NCI-H526 (cell line): ENCODE measurements at regions not wholly inside any gene's neighbourhood (a gene's known extent, or its start where the extent isn't known, plus 50 kb on each side); places are given as distances from the start of the nearest gene placed in this dataset.
"Not testable (repeated sequence)": the region's sequence is repeated elsewhere in the genome, so short reads cannot be mapped to it uniquely, and the experiment has no call there.

Experiments used
- DNase-seq, 2 experiments: peaks; one replicate each; lab custom pipeline; 2025; lab: John Stamatoyannopoulos, UW

DNA sequence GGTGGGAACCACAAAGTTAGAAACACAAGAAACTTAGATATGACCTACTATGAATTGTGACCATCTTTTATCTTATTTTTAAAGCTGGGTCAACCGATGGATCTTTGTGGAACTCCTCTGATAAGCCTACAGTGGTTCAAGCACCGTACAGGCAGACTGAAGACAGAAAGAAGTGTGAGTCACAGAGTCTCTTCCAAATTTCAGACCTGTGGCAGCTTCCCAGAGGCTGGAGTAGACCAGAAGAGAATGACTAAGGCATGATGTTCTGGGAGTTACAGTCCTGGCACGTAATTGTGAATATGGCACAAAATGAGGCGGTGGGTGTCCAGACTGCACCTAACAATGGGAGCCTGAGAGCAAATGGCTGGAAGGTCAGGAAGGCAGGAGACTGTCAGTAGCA lies 70.0 kb downstream of the LMO4 start:
- no peak for DNase-seq

DNA sequence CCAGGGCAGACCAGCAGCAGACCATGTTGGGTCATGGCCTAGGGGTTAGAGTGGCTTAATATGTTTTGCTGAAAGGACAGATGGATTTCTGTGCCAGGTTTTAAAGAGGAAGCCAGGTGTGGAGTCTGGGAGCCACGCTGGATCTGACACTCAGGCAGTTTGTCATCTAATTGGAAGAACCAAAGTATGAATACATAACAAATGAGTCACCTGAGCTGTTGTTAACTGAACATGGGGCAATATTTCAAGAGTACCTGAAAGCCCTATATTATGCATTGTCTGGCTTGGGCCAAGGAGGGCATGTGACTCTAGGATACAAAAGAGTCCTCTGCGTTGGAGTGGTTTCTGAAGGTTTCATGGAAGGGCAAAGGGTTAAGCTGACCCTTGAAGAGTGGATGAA lies 70.6 kb downstream of the LMO4 start:
- no peak for DNase-seq

DNA sequence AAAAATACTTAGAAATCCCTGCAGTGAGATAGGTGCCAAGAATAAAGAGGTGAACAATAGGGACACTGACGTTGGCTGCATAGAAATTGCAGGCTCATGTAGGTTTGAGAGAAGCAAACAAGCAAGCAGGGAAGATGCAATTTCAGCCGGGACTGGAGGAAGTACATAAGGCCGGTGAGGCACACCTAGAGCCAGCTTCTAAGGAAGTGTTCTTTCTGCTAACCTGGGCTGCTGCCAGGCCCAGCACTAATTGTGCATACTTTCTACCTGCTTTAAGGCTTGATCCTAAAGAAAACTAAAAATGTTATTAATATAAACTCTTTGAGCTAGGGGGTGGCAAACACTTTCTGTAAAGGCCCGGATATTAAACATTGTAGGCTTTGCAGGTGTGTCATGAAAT lies 71.0 kb downstream of the LMO4 start:
- DNase-seq = no peak

DNA sequence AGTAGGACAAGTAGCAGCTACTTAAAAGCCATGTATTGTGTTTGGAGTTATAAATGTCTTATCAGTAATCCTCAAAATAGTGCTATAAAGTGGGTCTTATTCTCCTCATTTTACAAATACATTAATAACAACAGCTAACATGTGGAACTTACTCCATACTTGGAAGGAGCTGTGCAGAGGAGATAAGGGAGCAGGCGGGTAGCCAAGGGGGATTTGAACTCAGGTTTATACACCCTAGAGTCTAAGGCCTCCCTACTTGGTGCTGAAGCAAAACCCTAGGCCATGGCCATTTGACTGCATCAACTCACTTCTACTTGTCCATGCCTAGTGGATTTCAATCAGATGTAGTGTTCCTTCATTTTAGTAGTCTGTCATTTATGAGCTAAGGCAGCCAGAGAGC lies 72.1 kb downstream of the LMO4 start:
- DNase-seq = no peak

DNA sequence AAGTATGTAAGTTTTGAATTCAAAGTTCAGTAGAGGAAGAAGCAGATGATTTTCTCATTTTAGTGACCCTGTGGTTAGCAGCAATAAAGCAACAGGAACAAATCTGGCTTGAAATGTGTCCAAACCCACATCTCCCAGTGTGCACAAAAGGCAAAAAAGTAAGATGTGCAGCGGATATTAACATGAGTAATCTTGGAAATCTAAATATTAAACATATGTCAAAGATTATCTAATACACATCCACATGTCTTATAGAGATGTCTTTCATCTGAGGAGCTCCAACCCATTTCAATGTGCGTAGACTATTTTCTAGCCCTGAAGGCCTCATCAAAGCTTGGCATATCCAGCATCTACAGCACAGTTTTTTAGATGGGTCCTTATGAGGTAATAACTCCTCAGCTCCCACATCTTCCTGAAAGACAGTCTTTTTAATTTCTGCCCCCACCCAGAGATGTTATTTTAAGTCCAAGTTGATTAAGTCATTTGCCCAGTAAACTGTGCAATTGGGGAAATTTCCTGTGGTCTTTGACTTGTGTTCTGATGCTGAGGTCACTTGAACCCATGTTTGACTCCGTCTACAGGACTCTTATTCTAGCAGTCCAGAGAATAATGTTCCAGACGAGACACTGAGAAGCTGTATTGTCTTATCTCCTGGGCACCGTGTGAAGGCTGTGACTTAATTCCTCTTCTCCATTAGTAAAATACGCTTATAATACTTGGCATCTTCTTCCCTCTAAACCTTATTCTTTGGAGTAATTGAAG lies 73.7 kb downstream of the LMO4 start:
- DNase-seq = no peak

DNA sequence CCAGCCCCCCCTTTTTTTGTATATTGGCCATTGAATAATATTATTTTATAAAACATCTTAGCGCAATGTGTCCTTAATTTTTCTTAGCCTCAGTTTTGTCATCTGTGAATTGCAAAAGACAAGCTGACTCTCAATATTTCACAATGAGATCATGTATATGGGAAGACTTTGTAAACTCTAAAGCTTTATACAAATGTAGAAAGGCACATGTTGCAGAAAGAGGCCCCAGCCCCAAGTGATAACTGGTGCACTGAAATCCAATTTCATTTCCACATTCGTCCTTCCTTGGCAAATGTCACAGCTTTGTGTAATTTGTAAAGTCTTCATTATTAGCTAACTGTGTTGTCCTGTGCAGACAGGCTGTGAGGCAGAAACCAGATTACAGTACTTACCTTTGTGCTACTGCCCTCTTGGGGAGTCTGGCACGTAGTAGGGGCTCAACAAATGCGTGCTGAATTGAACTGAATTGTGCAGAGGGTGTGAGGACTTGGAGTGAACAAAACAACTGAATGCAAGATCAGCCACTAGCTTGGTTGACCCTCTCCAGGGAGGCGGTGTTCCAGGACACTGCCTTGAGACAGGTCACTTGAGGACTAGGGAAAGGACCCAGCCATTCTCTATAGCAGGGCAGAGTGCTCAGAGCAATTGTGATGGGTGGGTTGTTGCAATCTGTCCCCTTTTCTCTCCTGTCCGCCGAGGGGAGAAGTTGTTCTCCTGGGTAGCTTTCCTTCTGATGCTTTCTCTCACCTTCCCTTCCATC lies 74.6 kb downstream of the LMO4 start:
- DNase-seq = no peak

DNA sequence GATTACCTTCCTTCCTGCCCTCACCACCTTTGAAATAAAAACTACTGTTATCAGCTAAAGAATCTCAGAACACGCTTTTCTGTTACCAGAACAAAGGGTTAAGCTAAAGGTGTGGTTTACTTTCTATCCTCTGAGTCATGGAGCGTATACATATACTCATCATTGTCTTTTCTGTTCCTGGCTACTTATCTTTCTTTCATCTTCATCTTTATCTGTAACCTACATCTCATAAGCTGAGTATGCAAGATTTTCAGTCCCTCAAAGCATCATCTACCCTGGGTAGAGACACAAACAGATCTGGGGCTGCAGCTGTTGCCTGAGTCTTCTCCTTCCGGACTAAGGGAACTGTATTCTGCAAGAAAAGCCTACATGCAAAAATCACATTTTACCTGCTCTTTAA lies 75.6 kb downstream of the LMO4 start:
- no peak for DNase-seq

DNA sequence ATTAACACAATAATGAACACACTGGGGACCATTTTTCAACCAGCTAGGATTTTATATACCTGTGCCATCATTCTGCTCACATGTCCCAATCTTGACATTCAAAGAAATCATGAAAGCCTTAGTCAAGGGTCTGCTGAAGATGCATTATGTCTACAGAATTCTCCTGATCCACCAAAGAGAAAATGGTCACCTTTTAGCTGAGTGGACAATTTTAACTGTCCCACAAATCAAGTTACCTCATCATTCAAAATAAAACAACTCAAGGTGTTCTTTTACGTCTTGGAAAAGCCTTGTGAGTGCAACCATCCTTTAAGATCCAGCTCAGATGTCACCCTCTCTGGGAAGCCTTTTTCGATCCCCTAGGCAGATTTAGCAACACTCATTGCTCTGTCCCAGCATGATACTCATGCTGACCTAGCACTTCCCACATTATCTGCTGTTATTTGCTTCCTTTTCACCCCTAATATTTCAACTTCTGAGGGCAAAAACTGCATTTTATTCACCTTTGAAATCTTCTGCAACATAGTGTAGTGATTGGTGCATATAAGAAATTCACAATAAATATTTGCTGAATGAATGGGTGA lies 80.1 kb downstream of the LMO4 start:
- DNase-seq = no peak

DNA sequence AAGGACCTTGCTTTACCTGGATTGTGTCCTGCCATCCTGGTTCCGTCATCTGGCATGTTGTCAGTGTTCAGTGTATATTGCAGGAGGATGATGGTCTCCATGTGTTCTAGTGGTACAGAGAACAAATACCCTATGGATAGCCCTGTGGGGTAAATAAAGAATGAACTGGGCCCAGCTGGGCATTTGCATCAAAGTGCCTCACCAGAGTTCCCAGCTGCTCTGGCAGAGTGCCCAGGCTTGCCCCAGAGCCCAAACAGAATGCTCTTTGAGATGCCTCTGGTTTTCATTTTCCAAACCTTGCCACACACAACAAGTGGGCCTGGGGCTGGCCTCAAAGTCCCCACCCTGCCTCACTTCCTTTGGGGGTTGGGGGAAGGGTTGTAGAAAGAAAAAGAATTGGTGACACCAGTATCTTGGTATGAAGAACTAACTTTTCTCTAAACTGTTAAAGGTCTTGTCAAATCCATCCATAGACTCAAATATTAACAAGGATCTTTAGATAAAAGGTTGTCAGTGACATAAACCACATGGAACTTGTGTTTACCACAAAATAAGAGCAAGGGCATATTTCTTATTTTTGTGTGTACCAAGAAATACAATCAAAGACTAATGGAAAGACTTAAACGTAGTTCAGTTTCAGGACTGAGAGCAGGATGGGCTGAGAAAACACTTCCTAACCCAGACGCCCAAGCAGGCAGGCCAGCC lies 82.2 kb downstream of the LMO4 start:
- peak; percentile 71 to 86 for DNase-seq

DNA sequence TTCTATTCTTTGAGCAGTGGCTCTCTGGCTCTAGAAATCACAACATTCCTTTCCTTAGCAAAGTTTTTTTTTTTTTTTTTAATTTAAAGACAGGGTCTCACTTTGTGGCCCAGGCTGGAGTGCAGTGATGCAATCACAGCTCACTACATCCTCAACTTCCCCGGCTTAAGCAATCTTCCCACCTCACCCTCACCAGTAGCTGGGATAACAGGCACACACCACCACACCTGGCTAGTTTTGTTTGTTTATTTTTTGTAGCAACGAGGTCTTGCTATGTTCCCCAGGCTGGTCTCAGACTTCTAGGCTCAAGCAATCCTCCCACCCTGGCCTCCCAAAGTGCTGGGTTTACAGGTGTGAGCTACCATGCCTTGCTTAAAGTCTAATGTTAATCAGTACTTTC lies 85.2 kb downstream of the LMO4 start:
- not testable (repeated sequence) for DNase-seq

DNA sequence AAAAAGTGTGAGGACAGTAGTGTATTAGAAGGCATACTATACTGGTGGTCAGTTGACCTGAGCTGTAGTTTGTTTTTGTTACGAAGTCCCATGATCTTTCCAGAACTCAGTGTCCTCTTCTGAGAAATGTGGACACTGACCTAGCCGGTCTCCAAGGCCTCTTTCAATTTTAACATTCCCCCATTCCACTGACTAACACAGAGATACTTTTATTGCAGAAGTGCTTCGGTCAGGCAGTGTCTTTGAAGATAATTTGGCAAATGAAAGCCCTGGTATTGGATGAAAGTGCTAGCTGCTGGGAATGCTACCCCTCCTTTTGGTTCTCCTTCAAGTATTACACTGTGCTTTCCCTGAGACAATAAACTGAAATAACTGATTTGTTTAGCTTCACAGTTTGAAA lies 89.4 kb downstream of the LMO4 start:
- DNase-seq = no peak

DNA sequence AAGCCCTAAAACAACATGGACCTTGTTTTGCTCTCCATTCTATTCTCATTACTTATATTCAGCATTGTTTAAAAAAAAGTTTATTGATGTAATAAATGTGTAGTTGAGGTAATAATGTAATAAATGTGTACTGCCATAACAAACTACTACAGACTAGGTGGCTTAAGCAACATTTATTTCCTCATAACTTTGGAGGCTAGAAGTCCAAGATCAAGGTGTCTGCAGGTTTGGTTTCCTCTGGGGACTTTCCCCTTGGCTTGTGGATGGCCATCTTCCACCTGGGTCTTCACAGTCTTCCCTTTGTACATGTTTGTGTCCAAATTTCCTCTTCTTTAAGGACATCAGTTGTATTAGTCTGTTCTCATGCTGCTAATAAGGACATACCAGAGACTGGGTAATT lies 93.1 kb downstream of the LMO4 start:
- no peak for DNase-seq

DNA sequence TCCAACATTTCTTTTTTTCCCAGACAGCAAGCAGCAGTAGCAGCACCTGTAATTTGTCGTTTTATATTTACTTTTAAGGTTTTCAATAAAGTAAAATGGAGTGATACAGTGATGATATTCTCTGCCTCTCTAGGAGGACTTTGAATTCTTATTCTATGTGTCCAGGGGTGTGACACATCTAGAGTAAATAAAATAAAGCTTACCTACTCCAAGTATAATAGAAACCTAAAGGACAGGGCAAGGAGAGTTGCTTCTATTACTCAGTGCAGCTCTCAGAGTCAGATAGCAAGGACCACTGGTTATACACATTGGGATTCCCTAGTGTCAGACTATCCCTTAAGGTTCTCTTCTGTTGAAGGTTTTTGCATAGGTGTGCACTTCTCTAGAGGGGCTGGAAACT lies 95.9 kb downstream of the LMO4 start:
- no peak for DNase-seq

DNA sequence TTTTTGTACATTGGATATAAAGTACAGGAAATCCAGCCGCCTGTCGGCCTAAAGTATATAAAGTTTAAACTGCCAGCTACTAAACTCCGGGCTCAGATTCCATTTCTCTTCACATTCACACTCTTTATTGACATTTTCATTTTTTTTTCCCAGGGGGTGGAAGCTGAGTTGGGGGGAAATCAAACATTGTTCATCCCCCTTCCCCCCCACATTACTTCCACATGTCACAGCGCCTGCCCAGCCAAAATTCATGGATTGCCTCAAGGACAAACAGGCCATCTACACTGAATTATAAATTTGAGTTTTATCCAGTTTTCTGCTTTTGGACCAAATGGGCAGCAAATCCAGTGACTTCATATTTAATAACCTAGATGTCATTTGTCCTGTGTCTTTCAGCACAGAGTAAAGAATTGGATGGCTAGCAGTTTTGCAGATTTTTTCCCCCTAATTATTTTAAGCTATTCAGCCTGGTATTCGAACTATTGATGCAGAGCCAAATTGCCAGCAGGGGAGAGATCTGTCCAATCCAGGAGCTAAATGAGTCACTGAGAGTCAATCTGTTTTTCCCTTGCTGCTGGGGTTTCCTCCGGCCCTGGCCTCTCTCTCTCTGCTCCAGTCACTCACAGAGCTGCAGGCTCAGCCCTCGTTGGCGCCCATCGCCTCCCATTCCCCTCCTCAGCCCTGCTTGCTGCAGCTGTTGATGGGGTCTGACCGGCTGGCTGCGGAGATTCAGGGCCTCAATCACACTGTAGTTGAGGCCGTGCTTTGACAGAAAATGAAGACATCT lies 98.0 kb downstream of the LMO4 start:
- DNase-seq = no peak

DNA sequence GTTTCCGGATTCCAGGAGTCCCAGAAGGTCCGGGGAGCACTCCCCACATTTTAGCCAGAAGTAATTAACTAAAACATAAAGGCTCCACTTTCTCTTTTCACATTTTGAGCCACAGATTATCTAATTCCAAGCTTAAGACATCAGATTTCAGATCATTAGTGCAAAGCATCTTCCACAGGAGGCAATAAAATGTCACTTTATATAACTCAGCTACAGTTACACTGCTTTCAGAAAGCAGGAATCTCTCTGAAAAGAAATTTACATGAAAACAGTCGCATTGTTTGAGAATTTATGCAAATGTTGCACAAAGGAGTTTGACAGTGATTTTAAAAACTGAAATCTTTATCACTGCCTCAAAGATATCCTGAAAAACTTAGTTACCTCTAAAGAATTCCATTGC lies 99.7 kb downstream of the LMO4 start:
- DNase-seq = peak in 1 of 2 experiments; percentile 4

DNA sequence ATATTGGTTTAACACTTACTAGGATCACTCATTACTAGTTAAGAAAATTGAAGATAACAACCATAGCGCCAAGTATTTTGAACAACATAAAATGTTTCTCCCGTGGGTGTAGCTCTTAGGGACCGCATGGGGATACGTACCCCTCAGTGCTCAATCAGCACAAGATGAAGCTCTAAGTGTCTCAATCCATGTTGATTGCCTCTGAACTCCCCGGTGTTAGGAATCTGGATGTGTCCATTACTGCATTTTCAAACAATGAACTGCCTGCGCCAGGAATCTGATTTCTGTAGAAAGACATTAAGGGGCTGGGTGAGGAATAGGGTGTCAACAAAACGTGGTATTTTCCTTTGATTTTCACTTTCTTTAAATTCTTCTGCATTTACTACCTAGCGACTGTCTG lies 100.2 kb downstream of the LMO4 start:
- DNase-seq = no peak

DNA sequence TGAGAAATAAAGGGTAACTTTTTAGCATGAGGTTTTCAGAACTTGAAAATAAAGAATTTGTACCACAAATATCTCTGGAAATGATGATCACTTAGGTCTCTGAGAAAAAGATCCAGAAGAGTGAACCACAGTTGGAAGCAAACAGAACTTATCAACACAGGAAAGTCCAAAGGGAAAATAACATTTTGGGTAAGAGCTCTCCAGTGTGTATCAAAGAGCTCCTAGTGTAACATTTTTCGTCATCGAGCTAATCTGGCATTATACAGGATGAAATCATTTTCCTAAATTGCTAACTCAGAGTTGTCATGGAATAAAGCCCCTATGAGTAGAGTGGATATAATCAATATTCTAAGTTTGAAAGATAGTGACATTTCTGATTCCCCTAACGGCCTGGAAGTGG lies 104.0 kb downstream of the LMO4 start:
- no peak for DNase-seq

DNA sequence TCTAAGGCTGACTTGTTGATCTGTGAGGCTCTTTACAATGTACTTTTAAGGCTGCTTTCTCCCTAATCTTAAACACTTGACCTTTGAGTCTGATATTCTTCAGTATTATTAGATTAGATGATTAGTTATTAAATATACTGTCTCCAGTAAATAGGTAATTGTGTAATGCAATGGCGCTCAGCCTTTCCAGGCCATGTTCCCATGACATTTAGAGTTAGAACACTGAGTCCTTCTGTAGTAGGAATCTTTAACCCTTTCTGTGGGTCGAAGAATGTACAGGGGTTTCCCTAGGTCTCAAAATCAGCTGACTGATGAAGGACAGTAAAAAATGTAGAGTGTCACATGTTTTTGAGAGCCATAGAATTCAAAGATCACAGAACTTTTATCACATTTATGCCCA lies 104.4 kb downstream of the LMO4 start:
- not testable (repeated sequence) for DNase-seq

DNA sequence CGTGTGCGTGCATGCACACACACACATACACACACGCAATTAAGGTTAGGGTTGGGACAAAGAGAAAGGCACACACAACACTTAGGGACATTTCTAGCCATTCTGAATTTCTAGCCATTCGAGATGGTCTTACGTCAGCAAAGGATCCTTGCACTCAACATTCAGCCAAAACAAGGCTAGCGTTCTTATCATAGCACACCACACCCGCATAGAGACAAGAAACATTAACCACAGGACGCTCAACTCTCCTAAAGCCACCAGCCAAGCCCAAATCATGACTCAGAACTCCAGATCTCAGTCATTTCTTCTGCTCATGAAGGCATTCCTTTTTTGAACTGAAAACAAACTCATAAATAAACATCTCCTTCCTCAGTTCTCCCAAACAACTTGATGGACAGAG lies 106.8 kb downstream of the LMO4 start:
- DNase-seq = no peak

DNA sequence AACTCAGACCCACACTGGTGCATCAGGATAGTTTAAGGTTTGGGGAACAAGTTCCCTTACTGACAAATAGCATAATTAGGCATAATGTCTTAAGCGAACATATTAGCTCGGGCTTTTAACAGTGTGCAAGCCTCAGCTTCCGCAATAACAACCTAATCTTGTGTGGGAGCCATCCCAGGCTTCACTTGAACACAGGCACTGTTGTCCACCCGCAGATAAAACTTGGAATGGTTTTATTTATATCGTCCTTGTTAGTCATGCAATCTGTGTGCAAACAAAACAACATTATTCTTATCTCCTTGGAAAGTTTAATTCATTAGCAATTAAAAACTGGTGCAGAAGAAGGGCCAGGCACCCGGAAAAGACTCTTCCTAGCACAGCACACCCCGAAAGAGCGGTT lies 107.4 kb downstream of the LMO4 start:
- DNase-seq = not testable (repeated sequence)

DNA sequence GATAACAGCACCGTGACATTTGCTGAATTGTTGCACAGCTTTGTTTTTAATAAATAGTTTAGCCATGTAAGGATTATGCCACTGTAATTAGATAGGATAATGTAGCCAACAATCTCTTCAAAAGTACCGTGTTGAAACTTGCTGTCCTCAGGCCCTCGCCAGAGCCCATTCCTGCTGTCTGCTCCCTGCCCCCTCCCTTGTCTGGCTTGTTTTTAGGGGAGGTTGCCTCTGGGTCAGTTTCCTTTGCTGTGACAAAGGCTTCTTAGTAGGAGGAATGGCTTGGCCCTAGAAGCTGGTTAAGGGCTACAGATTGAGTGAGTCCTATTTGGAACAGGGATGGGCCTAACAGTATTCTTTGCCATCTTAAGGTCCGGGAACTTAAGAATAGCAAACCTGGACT lies 107.9 kb downstream of the LMO4 start:
- no peak for DNase-seq
